Esophagus muscularis mucosa (tissue), 4 donors: ENCODE measurements at regions not wholly inside any gene's neighbourhood (a gene's known extent, or its start where the extent isn't known, plus 50 kb on each side); places are given as distances from the start of the nearest gene placed in this dataset.

Source experiments
- EP300 ChIP-seq: sonication (generic); formaldehyde crosslinking; IDR thresholded peaks from one replicate; pipeline ENCODE4 v1.6.1; 2017; ENCODE audit warnings: antibody characterized with exemption
- POLR2A ChIP-seq: fragments of 450-650 bp; IDR thresholded peaks from one replicate; pipeline ENCODE4 v1.6.1; 2017; ENCODE audit warnings: antibody characterized with exemption, moderate library complexity, mild to moderate bottlenecking, low read depth
- POLR2AphosphoS5 ChIP-seq, 2 donors: sonication (generic); formaldehyde crosslinking; IDR thresholded peaks; one replicate each; pipeline ENCODE4 v1.6.1; 2017; ENCODE audit warnings: antibody characterized with exemption in 2 of 2
- TF ChIP-seq, protein P1 (sequence below), 3 experiments: fragments of 200-600 bp in 2 of 3; fragments of 450-650 bp in 1 of 3; sonication (generic) in 2 of 3; IDR thresholded peaks; one replicate each; pipeline ENCODE4 v1.5.1; 2017 to 2019; ENCODE audit warnings: antibody characterized with exemption in 3 of 3, mild to moderate bottlenecking in 2 of 3, moderate library complexity in 1 of 3

DNA sequence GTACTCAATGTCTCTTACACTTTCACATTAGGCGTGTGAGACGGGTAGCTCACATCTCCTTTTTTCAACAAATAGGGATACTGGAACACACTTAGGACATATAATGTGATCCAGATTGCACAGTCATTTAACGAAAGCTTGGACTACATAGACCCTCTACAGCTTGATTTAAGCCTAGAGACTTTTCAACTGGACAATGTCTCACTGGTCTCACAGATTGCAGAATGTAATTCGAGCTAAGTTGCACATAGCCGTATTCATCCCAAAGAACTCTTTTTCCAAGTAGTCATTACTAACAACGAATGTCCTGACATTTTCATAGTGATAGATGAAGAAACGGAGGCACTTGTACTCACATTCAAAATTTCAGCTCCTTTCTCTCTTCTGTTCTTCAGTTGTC lies 612.1 kb downstream of the ZEB2 start:
- TF ChIP-seq, protein P1, sequence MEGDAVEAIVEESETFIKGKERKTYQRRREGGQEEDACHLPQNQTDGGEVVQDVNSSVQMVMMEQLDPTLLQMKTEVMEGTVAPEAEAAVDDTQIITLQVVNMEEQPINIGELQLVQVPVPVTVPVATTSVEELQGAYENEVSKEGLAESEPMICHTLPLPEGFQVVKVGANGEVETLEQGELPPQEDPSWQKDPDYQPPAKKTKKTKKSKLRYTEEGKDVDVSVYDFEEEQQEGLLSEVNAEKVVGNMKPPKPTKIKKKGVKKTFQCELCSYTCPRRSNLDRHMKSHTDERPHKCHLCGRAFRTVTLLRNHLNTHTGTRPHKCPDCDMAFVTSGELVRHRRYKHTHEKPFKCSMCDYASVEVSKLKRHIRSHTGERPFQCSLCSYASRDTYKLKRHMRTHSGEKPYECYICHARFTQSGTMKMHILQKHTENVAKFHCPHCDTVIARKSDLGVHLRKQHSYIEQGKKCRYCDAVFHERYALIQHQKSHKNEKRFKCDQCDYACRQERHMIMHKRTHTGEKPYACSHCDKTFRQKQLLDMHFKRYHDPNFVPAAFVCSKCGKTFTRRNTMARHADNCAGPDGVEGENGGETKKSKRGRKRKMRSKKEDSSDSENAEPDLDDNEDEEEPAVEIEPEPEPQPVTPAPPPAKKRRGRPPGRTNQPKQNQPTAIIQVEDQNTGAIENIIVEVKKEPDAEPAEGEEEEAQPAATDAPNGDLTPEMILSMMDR (IDR thresholded peaks at IDR 0.05): no peak
- TF ChIP-seq POLR2AphosphoS5 (IDR thresholded peaks at IDR 0.05) (no peak), EP300 (no peak), POLR2A (no peak)
